ENCODE measurements at regions not wholly inside any gene's neighbourhood (a gene's known extent, or its start where the extent isn't known, plus 50 kb on each side); places are given as distances from the start of the nearest gene placed in this dataset.

DNA sequence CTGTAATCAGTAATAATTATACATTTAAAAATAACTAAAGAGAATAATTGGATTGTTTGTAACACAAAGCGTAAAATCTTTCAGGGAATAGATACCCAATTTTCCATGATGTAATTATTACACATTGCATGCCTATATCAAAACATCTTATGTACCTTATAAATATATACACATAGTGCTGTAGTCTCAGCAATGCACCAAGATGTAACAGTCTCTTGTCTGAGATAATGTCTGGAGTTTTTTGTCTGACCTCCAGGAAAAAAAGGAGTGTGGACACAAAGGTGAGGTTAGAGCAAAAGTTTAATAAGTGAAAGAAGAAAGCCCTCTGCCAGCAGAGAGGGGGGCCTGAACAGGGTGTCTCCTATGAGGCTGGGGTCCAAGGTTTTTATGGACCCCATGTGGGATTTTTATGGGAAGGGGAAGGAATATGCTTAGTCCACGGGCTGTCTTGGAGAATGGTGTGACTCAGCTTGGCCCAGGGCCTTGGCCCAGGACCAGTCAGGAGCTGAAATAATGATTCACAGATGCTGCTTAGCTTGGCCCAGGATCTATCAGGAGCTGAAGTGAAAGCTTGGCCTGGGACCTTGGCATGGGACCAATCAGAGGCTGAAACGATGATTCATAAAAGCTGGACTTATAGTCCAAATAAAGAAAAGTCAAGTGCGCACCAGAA is 545.0 kb downstream of the ZPLD1 start:
- TF ChIP-seq, protein P1, sequence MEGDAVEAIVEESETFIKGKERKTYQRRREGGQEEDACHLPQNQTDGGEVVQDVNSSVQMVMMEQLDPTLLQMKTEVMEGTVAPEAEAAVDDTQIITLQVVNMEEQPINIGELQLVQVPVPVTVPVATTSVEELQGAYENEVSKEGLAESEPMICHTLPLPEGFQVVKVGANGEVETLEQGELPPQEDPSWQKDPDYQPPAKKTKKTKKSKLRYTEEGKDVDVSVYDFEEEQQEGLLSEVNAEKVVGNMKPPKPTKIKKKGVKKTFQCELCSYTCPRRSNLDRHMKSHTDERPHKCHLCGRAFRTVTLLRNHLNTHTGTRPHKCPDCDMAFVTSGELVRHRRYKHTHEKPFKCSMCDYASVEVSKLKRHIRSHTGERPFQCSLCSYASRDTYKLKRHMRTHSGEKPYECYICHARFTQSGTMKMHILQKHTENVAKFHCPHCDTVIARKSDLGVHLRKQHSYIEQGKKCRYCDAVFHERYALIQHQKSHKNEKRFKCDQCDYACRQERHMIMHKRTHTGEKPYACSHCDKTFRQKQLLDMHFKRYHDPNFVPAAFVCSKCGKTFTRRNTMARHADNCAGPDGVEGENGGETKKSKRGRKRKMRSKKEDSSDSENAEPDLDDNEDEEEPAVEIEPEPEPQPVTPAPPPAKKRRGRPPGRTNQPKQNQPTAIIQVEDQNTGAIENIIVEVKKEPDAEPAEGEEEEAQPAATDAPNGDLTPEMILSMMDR (IDR thresholded peaks at IDR 0.05) = no peak
- TF ChIP-seq TCF7L2 (IDR thresholded peaks at IDR 0.05; ENCODE audit: low read depth, low read length) = peak; percentile 93
- TF ChIP-seq POLR2AphosphoS5 (IDR thresholded peaks at IDR 0.05; ENCODE audit: low read depth, low read length) = peak; percentile 47; the same call in 1 of the 2 replicates
- TF ChIP-seq REST (IDR thresholded peaks at IDR 0.05; ENCODE audit: insufficient read depth in 1 of 2, low read depth in 2 of 2, low read length in 1 of 2) = no peak
